D341Med (cell line): ENCODE measurements at regions not wholly inside any gene's neighbourhood (a gene's known extent, or its start where the extent isn't known, plus 50 kb on each side); places are given as distances from the start of the nearest gene placed in this dataset.
A peak's percentile ranks its signal among the peaks of the same experiment; 100 is the strongest.

Experiments
- DNase-seq: peaks from one replicate; pipeline ENCODE4 v3.0.0; 2012; ENCODE audit warnings: low spot score

- DNase-seq = peak; percentile 59
Measured at GRCh38 chr14:44149597-44149996, 357.5 kb downstream of the FSCB start.

- DNase-seq = no peak
Measured at GRCh38 chr14:44142006-44142405, 365.1 kb downstream of the FSCB start.

GRCh38 chr14:44135972-44136371 is 371.1 kb downstream of the FSCB start:
- DNase-seq = no peak

- DNase-seq = no peak
Measured at GRCh38 chr14:44131861-44132260, 375.2 kb downstream of the FSCB start.

GRCh38 chr14:44113769-44114730 is 393.0 kb downstream of the FSCB start:
- no peak for DNase-seq

GRCh38 chr14:44112774-44113460 is 394.2 kb downstream of the FSCB start:
- DNase-seq = no peak

- DNase-seq = no peak
Measured at GRCh38 chr14:44109036-44109435, 398.0 kb downstream of the FSCB start.

GRCh38 chr14:44108601-44109000 is 398.5 kb downstream of the FSCB start:
- no peak for DNase-seq

- DNase-seq = no peak
Measured at GRCh38 chr14:44107156-44107555, 399.9 kb downstream of the FSCB start.

- no peak for DNase-seq
Measured at GRCh38 chr14:44099743-44100488, 407.2 kb downstream of the FSCB start.

- no peak for DNase-seq
Measured at GRCh38 chr14:44081146-44081545, 425.9 kb downstream of the FSCB start.

GRCh38 chr14:44070046-44070445 is 437.0 kb downstream of the FSCB start:
- no peak for DNase-seq

GRCh38 chr14:44053422-44053821 is 453.7 kb downstream of the FSCB start:
- DNase-seq = no peak

GRCh38 chr14:44041700-44042099 is 465.4 kb downstream of the FSCB start:
- DNase-seq = no peak

- DNase-seq = no peak
Measured at GRCh38 chr14:44040561-44040960, 466.5 kb downstream of the FSCB start.

- DNase-seq = no peak
Measured at GRCh38 chr14:44036248-44036647, 470.8 kb downstream of the FSCB start.

GRCh38 chr14:44035707-44036106 is 471.4 kb downstream of the FSCB start:
- DNase-seq = no peak

- DNase-seq = no peak
Measured at GRCh38 chr14:44030831-44031383, 476.2 kb downstream of the FSCB start.

GRCh38 chr14:44029933-44030332 is 477.1 kb downstream of the FSCB start:
- no peak for DNase-seq

- no peak for DNase-seq
Measured at GRCh38 chr14:44027397-44027796, 479.7 kb downstream of the FSCB start.

- DNase-seq = no peak
Measured at GRCh38 chr14:44010595-44010994, 496.5 kb downstream of the FSCB start.

- DNase-seq = no peak
Measured at GRCh38 chr14:44010071-44010470, 497.0 kb downstream of the FSCB start.
